Middle frontal gyrus (tissue), 1 donor: ENCODE measurements at regions not wholly inside any gene's neighbourhood (a gene's known extent, or its start where the extent isn't known, plus 50 kb on each side); places are given as distances from the start of the nearest gene placed in this dataset.
"Not testable (repeated sequence)": the region's sequence is repeated elsewhere in the genome, so short reads cannot be mapped to it uniquely, and the experiment has no call there.

Experiments
- DNase-seq: peaks from one replicate; pipeline ENCODE4 v3.0.0-alpha.2; 2015; ENCODE audit warnings: low spot score; ENCODE audit errors: extremely low spot score

DNA sequence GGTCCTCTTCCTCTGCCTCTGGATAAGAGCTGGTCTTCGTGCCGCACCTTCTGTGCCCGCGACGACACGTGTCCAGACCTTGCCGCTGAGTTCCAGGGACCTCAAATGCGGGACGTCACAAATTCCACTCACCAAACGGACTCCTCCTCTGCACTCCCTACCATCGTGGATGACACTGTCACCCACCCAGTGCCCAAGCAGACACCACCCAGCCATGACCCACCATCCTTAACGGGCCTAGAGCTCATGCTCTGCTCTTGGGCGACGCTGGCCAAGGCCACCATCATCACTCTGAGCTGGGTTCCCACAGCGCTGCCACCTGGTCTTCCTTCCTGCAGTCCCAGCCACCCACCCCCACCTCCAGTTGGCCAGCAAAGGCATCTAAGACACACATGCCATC is 96.4 kb upstream of the RPL38 start:
- DNase-seq = no peak

- DNase-seq = no peak
Observed at GRCh38 chr17:74108126-74108705, 95.3 kb upstream of the RPL38 start.

- DNase-seq = no peak
Observed at GRCh38 chr17:74110467-74110866, 93.0 kb upstream of the RPL38 start.

DNA sequence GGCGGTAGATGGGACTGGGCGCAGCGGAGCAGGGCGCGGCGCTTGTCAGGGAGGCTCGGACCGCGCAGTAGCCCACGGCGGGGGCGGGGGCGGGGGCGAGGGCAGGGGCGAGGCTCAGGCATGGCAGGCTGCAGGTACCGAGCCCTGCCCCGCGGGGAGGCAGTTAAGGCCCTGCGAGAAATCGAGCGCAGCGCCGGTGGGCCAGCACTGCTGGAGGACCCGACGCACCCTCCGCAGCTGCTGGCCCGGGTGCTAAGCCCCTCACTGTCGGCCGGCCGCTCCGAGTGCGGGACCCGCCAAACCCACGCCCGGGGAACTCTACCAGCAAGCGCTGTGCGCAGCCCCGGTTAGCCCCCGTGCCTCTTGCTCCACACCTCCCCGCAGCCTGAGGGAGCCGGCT is 90.2 kb upstream of the RPL38 start:
- no peak for DNase-seq

- no peak for DNase-seq
Observed at GRCh38 chr17:74113952-74114351, 89.5 kb upstream of the RPL38 start.

DNA sequence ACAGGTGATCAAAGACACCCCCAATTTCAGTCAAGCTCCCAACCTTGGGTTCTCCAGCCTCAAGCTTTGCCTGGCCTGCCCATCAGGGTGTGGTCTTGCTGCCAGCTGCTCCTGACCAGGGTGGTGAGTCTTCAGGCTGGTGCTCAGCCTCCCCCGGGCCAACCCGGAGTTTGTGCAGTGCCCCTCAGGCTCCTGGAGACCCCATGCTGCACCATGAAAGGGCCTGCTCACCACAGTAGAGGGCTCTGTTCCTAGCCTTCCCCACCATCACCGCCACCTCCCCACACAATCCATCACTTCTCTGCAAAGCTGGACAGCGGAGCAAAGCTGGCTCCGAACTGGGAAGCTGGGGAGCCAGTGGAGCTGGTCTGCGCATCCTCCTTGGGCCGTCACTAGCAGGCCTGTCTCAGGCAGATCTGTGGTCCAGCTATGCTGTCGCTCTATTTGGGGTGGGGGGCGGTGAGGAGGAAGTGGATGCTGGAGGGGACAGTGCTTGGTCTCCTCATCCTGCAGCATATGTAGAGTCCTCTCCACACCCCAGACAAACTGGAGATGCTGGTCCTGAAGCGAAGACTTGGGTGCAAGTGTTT is 88.5 kb upstream of the RPL38 start:
- no peak for DNase-seq

DNA sequence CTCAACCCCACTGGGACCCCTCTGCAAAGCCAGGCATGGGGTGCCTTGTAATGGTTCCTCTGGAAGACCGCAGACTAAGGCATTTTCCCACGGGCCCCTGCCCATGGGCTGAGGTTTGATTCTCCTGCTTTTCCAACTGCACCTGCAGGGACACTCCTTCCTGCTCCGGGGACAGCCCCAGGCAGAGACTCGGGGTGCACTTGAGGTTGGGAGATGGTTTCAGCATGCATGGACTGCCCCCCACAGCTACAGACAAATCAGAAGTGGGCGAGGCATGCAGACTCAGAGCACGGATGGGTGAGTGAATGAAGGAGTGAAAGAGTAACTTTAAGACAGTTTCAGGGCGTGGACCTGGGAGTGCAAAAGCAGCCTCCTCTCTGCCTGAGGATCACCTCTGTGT is 87.9 kb upstream of the RPL38 start:
- no peak for DNase-seq

DNA sequence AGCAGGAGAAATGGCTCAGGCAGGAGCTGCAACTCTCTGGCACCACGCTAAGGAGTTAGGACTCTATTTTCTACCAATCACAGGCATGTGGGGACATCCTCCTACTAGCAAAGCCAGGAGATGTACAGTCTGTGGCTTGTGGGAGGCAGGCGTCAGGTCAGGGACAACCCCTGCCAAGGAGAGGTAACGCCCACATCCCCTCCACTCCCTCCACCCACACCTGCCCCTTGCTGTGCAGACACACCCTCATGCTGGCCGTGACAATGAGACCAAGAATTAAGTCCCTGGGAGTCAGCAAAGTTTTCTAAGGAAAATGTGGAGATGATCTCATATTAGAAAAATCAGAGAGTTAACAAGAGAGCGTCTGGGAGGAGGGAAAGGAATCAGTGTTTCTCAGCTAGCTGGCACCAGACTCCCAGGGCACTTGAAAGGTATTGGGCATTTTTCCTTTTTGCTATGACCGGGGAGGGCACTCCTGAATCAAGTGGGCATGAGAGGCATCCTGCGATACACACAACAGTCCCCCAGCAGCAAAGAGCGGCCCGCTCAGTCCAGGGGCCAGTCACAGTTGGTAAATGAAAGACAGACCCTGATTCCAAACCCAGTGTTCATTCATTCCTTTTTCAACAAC is 87.3 kb upstream of the RPL38 start:
- DNase-seq = no peak

DNA sequence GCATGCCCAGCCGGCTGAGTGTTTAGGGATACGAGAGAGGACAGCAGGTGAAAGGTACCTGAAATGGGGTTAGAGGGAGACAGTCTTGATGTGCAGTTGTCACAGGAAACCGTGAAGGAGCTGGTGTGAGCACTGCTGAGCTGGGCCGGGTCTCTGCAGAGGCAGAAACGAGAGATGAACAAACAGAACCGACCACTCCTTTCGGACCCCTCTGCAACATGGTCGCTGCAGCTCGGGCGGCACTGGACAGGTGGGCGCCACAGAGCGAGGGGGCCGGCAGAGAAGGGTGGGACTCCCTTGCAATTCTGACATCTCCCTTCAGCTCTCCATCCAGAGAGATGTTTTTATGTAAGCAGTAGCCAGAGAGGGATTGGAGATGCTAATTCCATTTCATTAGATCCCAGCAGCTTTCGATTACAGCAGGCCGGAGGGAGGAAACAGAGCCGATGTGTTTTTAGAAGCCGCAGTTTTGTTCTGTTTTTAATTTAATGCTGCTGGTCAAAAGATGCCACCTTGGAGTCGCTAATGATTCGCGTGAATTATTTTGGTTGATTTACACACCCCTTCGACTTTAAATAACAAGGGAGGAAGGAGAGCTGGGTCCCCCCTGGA is 86.3 kb upstream of the RPL38 start:
- DNase-seq = no peak

DNA sequence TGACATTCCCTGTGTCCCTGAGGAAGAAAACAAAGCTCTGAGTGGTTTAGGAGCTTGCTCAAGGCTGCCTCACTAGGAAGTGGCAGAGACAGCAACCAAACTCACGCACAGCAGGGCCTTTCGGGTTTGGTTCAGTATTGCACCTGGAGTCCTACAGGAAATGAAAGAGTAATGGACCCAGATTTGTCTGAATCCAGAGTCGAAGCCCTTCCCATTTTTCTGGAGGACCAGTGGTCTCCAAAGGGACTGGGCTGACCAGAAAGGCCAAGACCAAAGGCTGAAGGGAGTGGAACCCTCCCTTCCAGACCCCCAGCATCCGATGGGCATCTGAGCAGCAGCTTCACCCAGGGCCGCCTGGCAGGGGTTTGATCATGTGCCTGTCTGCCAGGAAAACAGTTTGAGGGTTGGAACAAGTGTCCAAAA is 85.5 kb upstream of the RPL38 start:
- no peak for DNase-seq

DNA sequence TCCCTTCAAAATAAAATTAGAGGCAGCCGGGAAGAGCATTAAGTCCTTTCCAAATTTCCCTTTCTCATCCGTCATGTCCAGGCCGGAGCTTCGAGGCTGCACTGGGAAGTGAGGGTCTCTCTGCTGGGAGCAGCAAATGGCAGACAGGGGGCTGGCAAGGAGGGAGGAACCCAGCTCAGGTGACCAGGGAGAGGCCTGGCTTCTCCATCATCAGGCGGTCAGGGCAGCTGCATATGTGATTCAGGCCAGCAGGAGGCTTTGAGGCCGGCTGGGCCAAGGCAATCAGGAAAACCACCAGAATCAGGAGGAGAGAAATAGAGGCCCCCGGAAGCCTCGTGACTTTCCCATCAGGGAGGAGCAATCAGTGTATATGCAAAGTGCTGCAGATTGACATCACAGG is 85.0 kb upstream of the RPL38 start:
- DNase-seq = no peak

DNA sequence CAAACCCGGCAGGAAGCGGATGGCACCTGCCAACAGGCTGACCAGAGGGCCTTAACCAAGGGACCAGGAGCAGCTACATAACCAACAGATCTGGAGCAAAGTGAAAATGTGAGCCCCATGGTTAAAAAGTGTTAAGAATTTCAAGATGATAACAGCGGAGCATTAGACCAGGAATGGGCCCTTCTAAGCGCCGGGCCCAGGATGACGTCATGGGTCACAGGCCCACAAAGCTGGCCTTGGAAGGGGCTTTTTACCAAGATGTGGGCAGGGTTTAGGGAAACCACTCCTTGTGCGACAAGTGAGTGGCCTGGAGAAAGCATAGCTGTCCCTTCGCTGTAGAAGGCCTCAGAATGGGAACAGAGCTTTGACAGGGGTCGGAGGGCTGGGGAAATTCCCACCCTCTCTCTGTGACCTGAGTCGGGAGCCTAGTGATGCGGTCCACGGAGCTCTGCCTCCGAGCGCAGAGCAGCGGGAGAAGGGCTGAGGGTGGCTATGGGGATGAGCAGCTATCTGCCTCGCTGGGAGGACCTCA is 84.4 kb upstream of the RPL38 start:
- no peak for DNase-seq

GRCh38 chr17:74119965-74120364 is 83.5 kb upstream of the RPL38 start:
- no peak for DNase-seq

DNA sequence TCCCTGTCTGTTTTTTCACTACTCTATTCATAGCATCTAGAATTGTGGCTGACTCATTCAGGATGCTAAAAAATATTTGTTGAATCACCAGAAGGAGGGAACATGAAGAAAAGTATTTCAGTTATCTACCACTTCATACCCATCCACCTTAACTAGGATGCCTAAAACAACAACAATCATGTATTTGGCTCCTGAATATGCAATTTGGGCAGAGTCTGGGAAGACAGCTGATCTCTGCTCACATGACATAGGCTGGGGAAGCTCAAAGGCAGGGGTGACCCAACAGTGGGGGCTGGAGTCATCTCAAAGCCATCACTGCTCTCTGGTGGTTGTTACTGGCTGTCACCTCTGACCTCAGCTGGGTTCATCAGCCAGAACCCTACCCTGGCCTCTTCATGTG is 80.1 kb upstream of the RPL38 start:
- DNase-seq = peak; percentile 36

DNA sequence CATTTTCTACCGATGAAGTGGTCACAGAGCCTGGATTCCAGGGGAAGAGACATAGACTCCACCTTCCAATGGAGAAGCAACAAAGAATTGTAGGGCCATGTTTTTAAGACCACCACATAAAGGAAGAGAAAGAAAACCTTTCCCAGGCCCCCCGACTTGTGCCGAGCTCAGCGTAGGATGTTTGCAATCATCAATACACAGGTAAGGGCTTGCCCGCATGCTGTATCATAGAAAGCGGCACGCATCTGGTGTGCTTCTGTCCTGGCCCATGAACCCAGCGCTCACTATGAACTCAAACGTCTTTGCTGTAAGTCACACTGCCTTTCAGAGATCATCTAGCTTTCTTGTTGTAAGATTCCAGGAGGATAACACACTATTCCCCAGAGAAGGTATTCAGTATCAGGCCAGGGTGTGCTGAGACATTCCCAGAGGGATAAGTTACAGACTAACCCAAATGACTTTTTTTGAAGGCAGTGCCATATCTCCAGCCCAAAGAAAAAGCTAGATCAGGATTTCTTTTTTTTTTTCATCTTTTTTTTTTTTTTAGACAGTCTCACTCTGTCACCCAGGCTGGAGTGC is 79.5 kb upstream of the RPL38 start:
- DNase-seq = no peak

DNA sequence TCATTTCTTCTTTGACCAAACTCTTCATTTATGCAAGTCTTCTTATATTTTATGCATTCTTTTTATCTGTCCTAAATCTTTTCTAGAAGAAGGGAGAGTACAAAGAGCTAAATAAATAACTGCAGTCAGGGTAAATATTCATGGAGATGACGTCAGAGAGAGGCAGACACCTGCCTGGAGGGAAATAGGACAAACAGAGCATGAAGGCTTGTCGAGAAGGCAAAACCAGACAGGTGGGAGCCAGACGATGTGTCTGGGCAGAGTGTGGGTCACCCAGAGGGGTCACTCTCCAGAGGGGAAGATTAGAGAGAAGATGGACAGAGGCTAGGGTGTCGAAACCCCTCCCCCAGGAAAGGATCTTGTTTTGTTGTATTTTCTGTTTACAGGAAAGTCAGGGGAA is 78.3 kb upstream of the RPL38 start:
- DNase-seq = no peak

- DNase-seq = no peak
Observed at GRCh38 chr17:74126179-74126900, 77.1 kb upstream of the RPL38 start.

DNA sequence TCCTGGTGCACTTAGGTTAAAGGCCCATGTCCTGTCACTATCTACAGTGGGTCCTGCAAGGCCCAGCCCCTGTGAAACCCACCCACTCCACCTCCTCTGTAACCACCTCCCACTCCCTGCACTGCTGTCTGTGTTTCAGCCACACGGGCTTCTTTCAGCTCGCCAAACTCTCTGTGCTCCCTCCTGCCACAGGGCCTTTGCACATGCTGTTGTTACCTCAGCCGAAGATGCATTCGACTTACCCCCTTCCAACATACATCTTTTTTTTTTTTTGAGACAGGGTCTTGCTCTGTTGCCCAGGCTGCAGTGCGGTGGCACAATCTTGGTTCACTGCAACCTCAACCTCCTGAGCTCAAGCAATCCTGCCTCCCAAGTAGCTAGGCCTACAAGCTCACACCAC is 76.5 kb upstream of the RPL38 start:
- DNase-seq = no peak

DNA sequence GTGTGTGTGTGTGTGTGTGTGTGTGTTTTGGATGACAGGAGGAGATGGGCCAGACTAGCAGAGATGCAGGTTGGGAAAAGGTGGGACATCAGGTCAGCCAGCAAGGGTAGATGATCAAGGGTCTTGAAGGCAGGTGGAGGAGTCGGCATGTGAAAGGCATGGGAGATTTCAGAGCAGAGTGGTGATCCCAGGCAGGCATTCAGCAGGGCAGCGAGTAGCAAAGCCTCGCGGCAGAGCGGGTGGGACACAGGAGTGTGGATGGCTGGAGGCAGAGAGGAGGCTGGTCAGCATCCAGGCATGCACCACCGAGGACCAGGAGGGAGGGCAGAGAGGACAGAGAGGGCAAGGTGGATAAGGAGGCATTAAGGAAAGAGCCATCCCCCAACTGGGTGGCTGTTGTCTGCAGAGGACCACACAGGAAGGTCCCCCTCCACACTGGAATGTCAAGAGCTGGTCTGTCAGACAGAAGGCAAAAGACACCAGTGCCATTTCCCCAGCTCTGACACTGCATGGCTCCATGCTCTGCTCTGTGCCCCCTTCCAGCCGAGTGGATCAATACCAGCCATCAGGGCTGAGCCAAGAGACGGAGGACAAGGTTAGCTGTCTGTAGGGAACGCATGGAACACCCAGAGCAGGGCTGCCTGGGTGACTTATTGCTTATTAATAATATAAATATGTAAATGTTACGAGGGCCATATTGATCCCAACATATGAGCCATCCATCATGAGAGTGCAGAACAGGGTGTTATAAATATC is 74.8 kb upstream of the RPL38 start:
- DNase-seq = no peak

DNA sequence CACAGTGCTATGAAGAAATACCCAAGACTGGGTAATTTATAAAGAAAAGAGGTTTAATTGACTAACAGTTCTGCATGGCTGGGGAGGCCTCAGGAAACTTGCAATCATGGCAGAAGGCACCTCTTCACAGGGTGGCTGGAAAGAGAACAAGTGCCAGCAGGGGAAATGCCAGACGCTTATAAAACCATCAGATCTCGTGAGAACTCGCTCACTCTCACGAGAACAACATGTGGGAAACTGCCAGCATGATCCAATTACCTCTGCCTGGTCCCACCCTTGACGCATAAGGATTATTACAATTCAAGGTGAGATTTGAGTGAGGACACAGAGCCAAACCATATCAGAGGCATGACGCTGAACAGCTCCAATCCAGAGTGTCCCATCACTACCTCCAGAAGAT is 73.7 kb upstream of the RPL38 start:
- DNase-seq = not testable (repeated sequence)

DNA sequence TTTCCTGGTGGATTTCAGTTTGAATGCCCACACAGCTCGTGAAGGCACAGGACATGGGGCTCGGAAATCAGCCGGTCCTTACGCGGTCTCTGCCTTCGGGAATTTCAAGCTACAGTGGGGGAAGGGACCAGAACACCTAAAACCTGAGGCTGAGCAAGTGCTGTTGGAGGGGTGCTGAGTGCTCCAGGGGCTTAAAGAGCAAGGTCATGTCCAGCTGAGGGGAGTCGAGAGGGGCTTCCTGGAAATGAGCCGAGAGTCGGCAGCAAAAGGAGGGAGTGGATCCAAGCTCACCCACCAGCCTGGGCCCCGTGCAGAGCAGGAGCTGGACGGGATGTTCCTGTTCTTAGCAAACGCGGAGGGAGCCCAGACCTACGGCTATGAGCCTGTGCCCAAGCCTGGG is 73.2 kb upstream of the RPL38 start:
- no peak for DNase-seq
